Stimulated activated CD4-positive, alpha-beta T cell treated with anti-CD3 and anti-CD28 coated beads, Interleukin-1b, Interleukin-23, amount 100 ng/mL, for 48 hours (primary cell): ENCODE measurements at regions not wholly inside any gene's neighbourhood (a gene's known extent, or its start where the extent isn't known, plus 50 kb on each side); places are given as distances from the start of the nearest gene placed in this dataset.
"Not testable (repeated sequence)": the region's sequence is repeated elsewhere in the genome, so short reads cannot be mapped to it uniquely, and the experiment has no call there.

Experiments used
- DNase-seq: peaks from one replicate; pipeline ENCODE4 v3.0.0-alpha.2; 2020

DNA sequence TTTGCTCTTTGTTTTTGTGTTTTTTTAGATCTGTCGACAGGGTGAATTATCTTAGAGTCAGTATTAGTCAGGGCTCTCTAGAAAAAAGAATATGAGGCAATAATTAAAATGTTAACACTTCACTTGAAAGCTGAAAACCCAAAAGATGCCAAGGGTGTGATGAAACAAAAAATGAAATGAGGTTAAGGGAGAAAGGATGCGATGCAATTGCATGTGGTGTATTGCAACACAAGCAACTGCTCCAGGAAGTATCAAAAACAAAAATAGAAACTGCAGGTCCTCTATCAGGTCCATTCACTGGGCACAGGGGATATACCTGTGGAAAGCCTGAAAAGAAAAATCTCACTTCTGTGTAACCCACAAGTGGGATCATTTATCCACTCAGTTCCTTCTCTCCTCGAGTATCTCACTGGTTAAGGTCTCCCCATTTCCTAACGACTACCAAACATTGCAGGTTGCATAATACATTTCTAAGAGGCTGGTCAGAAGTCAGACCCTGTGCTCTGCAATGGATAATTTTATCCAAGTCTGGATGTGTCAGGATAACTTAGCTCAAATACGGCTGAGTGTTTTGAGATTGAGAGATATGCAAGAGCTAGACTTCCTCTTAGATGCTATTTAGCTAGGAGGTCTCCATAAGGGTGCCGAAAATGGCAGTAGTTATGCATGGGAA, 257.7 kb upstream of the GJE1 start:
- no peak for DNase-seq

- DNase-seq: not testable (repeated sequence)
Observed at GRCh38 chr6:141869509-141869908, 263.2 kb upstream of the GJE1 start.

DNA sequence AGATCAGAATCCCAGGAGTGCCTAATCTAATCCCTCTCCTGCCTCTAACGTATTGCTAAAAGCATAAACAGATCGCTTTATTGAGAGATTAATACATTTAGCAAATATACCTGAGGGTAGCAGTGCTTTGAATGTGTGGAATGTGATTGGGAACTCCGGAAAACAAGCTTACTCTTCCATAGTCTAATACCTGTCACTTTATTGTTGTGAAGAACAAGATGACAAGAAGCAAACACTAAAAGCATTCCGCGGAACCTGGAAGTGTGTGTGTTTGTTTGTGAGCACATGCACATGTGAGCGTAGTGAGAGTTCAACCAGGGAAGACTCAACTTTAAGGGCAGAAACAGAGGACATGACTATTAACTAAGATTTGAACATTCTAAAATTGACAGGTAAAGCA, 265.0 kb upstream of the GJE1 start:
- no peak for DNase-seq

- no peak for DNase-seq
Observed at GRCh38 chr6:141866731-141867497, 265.8 kb upstream of the GJE1 start.

GRCh38 chr6:141851063-141851462, 281.7 kb upstream of the GJE1 start:
- DNase-seq: no peak

- DNase-seq: no peak
Observed at GRCh38 chr6:141848029-141848890, 284.5 kb upstream of the GJE1 start.

DNA sequence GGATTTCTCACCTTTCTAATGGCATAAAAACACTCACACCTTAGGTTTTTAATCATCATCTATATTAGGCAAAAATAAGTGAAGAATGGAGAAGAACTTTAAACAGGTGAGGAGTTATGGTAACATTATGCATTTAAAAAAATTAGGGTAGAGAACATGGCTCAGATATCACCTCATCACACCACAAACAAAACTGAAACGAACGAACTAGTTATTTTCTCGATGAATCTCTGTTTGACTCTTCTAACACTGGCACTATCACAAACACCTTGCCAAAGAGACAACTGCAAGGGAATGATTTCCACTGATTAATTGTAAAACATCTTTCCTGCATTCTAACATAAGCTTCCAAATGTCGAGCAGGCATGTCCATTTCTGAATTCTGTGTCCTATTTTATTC, 286.1 kb upstream of the GJE1 start:
- no peak for DNase-seq

GRCh38 chr6:141843178-141843834, 289.4 kb upstream of the GJE1 start:
- no peak for DNase-seq

DNA sequence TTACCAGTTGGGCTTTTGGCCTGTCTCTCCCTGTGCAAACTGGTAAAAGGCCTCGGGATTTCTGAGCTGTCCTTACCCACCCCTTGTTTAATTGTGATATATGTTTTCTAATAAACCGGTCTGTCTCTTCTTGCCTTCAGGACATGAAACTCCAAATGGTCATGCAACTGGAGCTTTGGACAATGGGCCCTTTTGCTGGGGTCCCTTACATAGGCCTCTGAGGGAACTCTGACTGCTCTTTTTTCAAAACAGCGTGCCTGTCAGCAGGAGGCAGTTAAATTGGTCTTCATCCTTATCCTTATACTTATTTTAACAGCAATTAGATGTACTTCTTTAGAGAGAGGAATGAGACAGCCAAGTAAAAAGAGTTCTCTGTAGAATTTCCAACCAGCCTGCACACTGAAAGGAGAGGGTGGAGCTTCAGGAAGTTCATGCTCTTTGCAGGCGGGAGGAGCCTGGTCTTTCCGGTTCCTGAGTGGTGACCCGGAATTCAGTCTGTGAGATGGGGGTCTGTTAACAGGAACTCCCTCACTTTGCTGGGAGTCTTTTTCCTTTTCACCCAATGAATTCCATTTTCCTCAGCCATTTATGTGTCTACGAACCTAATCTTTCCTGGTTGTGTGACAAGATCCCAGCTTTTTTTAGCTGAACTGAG, 299.6 kb upstream of the GJE1 start:
- DNase-seq: no peak

DNA sequence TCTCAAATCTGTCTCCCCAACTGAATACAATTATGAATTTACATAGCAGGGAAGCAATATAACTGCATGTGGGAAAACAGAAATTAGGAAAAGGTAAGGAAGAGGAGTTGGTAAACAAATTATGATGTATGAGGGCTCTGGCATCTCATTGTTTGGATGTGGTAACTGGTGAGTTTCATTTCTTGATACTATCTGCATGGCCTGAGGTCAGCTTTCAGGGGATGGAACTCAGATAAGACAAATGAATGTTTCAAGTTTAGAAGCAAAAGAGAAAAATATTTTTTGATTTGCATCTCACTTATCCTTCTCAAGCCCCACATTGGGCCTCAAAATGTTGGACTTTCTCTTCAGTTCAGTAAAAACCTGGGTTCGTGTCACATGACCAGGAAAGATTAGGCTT, 302.2 kb upstream of the GJE1 start:
- no peak for DNase-seq

DNA sequence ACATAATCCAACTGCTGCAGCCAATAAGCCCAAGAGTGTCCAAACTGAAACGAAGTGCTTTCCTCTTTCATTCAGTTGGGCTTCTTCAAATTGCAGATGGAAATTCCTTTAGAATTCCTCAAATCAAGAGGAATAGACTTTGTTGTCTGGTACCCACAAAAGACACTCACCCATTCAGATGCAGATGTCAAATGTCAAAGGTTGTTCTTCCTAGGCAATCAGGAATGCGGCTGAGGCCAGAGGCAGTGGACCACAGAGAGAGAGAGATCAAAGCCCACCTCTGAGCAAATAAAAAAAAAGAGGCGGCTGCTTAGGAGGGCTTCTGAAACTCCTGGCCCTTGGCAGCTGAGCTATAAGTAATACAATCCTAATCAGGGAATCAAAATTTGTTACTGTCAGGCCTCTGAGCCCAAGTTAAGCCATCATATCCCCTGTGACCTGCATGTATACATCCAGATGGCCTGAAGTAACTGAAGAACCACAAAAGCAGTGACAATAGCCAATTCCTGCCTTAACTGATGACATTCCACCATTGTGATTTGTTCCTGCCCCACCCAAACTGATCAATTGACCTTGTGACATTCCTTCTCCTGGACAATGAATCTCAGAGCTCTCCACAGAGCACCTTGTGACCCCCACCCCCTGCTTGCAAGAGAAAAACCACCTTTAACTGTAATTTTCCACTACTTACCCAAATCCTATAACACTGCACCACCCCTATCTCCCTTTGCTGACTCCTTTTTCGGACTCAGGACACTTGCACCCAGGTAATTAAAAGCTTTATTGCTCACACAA, 303.0 kb upstream of the GJE1 start:
- no peak for DNase-seq

GRCh38 chr6:141824350-141824749, 308.4 kb upstream of the GJE1 start:
- no peak for DNase-seq

DNA sequence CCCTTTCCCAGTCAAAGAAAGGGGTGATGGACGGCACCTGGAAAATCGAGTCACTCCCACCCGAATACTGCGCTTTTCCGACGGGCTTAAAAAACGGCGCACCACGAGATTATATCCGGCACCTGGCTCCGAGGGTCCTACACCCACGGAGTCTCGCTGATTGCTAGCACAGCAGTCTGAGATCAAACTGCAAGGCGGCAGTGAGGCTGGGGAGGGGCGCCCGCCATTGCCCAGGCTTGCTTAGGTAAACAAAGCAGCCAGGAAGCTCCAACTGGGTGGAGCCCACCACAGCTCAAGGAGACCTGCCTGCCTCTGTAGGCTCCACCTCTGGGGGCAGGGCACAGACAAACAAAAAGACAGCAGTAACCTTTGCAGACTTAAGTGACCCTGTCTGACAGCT, 317.7 kb upstream of the GJE1 start:
- DNase-seq: not testable (repeated sequence)

DNA sequence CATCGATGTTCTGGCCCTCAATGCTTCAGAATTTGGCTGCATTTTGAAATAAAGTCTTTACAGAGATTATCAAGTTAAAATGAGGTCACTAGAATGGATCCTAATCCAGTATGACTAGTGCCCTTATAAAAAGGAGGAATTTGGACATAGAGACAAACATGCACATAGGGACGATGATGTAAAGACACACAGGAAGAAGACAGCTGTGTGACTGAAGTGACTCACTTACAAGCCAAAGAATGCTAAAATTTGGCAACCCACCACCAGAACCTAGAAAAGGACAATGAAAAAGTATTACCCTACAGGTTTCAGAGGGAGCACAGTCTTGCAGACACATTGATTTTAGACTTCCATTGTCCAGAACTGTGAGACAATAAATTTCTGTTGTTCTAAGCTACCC, 322.8 kb upstream of the GJE1 start:
- no peak for DNase-seq

GRCh38 chr6:141808662-141809061, 324.1 kb upstream of the GJE1 start:
- no peak for DNase-seq

DNA sequence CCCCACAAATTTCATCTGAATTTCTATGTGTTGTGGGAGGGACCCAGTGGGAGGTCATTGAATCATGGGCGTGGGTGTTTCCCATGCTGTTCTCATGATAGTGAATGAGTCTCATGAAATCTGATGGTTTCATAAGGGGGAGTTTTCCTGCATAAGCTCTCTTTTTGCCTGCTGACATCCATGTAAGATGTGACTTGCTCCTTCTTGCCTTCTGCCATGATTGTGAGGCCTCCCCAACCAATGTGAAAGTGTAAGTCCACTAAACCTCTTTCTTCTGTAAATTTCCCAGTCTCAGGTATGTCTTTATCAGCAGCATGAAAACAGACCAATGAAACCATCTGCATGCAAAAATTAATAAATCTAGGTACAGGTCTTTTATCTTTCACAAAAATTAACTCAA, 331.8 kb upstream of the GJE1 start:
- not testable (repeated sequence) for DNase-seq

DNA sequence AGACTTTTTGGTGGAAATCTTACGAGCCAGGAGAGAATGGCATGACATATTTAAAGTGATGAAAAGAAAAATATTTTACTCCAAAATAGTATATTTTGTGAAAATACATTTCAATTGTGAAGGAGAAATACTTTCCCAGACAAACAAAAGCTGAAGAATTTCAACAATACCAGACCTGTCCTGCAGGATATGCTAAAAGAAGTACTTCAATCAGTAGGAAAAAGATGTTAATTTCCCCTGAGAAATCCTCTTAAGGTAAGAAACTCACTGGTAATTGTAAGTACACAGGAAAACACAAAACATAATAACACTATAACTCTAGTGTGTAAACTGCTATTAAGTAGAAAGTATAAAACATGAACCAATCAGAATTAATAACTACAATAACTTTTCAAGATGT, 341.8 kb upstream of the GJE1 start:
- DNase-seq: no peak

DNA sequence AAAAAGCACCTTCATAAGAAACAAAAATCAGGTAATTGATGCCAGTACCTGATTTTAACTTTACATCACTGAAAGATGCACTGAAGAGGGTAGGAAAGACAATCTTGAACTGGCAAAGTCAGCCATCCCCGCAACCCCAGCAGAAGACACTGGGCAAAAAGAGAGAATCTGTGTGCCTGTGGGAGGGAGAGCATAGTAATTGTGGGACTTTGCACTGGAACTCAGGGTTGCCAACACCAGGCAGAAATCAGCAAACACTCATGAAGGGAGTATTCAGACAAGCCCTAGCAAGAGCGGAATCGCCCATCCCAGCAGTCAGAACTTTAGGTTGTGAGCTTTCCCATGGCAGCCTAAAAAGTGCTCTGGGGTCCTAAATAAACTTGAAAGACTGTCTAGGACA, 344.6 kb upstream of the GJE1 start:
- no peak for DNase-seq

DNA sequence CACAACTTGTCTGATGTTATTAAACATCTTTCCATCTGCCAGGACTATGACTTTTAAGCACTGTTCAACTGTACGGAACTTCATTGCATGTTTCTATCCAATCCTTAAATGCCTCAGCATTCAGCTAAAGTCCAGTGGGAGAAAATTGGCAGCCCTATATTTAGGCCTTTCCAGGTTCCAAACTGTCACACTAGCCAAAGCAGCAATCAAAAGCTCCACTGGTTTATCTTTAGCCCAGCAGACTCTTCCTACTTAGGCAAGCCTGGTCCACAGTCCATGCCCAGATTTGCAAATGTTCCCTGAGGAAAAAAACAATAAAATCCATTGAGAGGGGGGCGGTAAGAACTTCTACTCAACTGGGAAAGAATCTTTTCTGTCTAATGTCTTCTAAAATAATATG, 349.1 kb upstream of the GJE1 start:
- no peak for DNase-seq

DNA sequence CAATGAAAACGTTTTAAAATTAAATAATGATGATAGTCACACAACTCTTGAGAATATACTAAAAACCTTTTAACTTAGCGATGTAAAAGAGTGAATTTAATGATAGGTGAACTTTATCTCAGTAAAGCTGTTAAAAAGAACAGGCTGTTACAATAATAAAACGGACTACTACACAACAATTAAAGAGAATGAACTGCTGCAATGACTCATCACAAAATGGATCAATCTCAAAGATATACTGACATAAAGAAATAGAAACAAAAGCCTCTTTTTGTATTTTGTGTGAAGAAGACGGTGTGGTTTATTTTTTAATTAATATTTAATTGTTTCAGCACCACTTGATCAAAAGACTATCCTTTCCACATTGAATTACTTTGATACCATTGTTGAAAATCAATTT, 352.4 kb upstream of the GJE1 start:
- no peak for DNase-seq

GRCh38 chr6:141764388-141764787, 368.3 kb upstream of the GJE1 start:
- DNase-seq: no peak

GRCh38 chr6:141758430-141758829, 374.3 kb upstream of the GJE1 start:
- DNase-seq: no peak
